Kidney (tissue), 13 donors: ENCODE measurements at regions not wholly inside any gene's neighbourhood (a gene's known extent, or its start where the extent isn't known, plus 50 kb on each side); places are given as distances from the start of the nearest gene placed in this dataset.

ENCODE experiments used
- DNase-seq, 5 donors: peaks; one replicate each; pipeline ENCODE4 v3.0.0-alpha.2; 2013 to 2020
- FAIRE-seq: peaks from 2 replicates; lab custom pipeline; 2012; peaks lifted over from hg19 to GRCh38; lab: Jason Lieb, UNC
- H3K27ac ChIP-seq, 2 donors: one replicate each; pipeline ENCODE4 v1.7.0; 2013; ENCODE audit warnings: low read depth in 2 of 2, low read length in 2 of 2, inconsistent platforms in 1 of 2
- H3K27me3 ChIP-seq: one replicate; pipeline ENCODE4 v1.7.1; 2013; ENCODE audit warnings: low read length, inconsistent platforms; ENCODE audit not compliant: control insufficient read depth, insufficient read depth
- H3K36me3 ChIP-seq, 3 donors: one replicate each; pipeline versions ENCODE4 v1.7.0 to v1.7.1; 2013; ENCODE audit warnings: low read length in 3 of 3, control low read depth in 1 of 3, inconsistent platforms in 1 of 3; ENCODE audit not compliant: insufficient read depth in 3 of 3, control insufficient read depth in 2 of 3
- H3K4me1 ChIP-seq, 3 donors: one replicate each; pipeline versions ENCODE4 v1.7.0 to v1.7.1; 2013; ENCODE audit warnings: low read length in 3 of 3, inconsistent platforms in 1 of 3, low read depth in 1 of 3; ENCODE audit not compliant: control insufficient read depth in 2 of 3, insufficient read depth in 2 of 3
- H3K4me3 ChIP-seq, 3 donors: one replicate each; pipeline versions ENCODE4 v1.7.0 to v1.8.1; 2013; ENCODE audit warnings: low read length in 3 of 3, control low read depth in 1 of 3, inconsistent platforms in 1 of 3
- H3K9ac ChIP-seq, 3 donors: one replicate each; pipeline versions ENCODE4 v1.7.0 to v1.7.1; 2013; ENCODE audit warnings: low read length in 3 of 3, control low read depth in 1 of 3, inconsistent platforms in 1 of 3
- H3K9me3 ChIP-seq, 3 donors: one replicate each; pipeline versions ENCODE4 v1.7.0 to v1.7.1; 2013; ENCODE audit warnings: low read length in 3 of 3, control low read depth in 1 of 3, inconsistent platforms in 1 of 3; ENCODE audit not compliant: control insufficient read depth in 2 of 3, insufficient read depth in 1 of 3
- CTCF ChIP-seq: IDR thresholded peaks from 3 replicates; pipeline ENCODE4 v1.5.1; 2012; ENCODE audit warnings: mild to moderate bottlenecking, moderate library complexity, borderline replicate concordance; ENCODE audit not compliant: insufficient read depth; ENCODE audit errors: extremely low read depth
- intact Hi-C: fragments of 100-400 bp; cut with DNase I; formaldehyde crosslinking; loops from one replicate; pipeline ENCODE4 v1.11.1; 2022
- donor health status: control.
- donor health status: control.
- donor health status: control.
- donor health status: control.
- donor health status: control.
- donor health status: DM: yes; HTN: yes; CAD: no.
- donor health status: Normal renal cell carcinoma (clear cell type).

GRCh38 chr2:76270096-76270710, 559.5 kb upstream of the GCFC2 start:
- Histone ChIP-seq H3K27me3 (no peaks in the 10 kb centered on the region), H3K36me3 (no peaks in the 10 kb centered on the region), H3K9ac (no peak overlapping the region), H3K4me3 (no peak overlapping the region), H3K27ac (no peak overlapping the region), H3K9me3 (no peaks in the 10 kb centered on the region), H3K4me1 (no peaks in the 10 kb centered on the region)
- no peak for TF ChIP-seq CTCF
- no peak for FAIRE-seq
- no peak for DNase-seq
- intact Hi-C loops, result no loop called here

GRCh38 chr2:76268902-76269620, 558.3 kb upstream of the GCFC2 start:
- Histone ChIP-seq H3K4me1 (no peaks in the 10 kb centered on the region), H3K4me3 (no peak overlapping the region), H3K36me3 (no peaks in the 10 kb centered on the region), H3K27me3 (no peaks in the 10 kb centered on the region), H3K27ac (no peak overlapping the region), H3K9me3 (no peaks in the 10 kb centered on the region), H3K9ac (no peak overlapping the region)
- intact Hi-C loops, result no loop called here
- DNase-seq, result peak in 1 of 5 donors; percentile 12
- FAIRE-seq, result no peak
- no peak for TF ChIP-seq CTCF

- no peak overlapping the region for H3K27ac ChIP-seq
- H3K36me3 ChIP-seq, result no peaks in the 10 kb centered on the region
- H3K9ac ChIP-seq, result no peak overlapping the region
- H3K4me3 ChIP-seq, result no peak overlapping the region
- FAIRE-seq (no peak), DNase-seq (no peak)
- no peaks in the 10 kb centered on the region for H3K4me1 ChIP-seq
- TF ChIP-seq CTCF, result no peak
- intact Hi-C loops, result no loop called here
- no peaks in the 10 kb centered on the region for H3K27me3 ChIP-seq
- H3K9me3 ChIP-seq, result no peaks in the 10 kb centered on the region
These were observed 557.8 kb upstream of the GCFC2 start for GRCh38 chr2:76268484-76268883.
